SK-N-SH treated with all-trans-retinoic acid at 6 μM for 48 hours (cell line): ENCODE measurements at regions not wholly inside any gene's neighbourhood (a gene's known extent, or its start where the extent isn't known, plus 50 kb on each side); places are given as distances from the start of the nearest gene placed in this dataset.

Experiments used
- ATAC-seq: fragments of 200-7000 bp; cut with Tn5 transposase; 3 replicates; pipeline ENCODE4 v1.9.1; 2020; ENCODE audit warnings: mild to moderate bottlenecking, moderate library complexity
- ARNTL ChIP-seq: fragments of 450-650 bp; formaldehyde crosslinking; IDR thresholded peaks from 2 replicates; pipeline ENCODE4 v1.5.0; 2020; ENCODE audit warnings: low read depth, mild to moderate bottlenecking, moderate library complexity, borderline replicate concordance
- BACH2 ChIP-seq: fragments of 250-450 bp; sonication (Bioruptor Pico); IDR thresholded peaks from 2 replicates; pipeline ENCODE4 v1.9.0; 2021; ENCODE audit warnings: mild to moderate bottlenecking, borderline replicate concordance
- CREB5 ChIP-seq: fragments of 250-450 bp; sonication (Bioruptor Pico); IDR thresholded peaks from 2 replicates; pipeline ENCODE4 v1.5.1; 2020; ENCODE audit warnings: low read depth, mild to moderate bottlenecking, moderate library complexity
- CSRNP3 ChIP-seq: fragments of 250-450 bp; sonication (Bioruptor Pico); IDR thresholded peaks from 2 replicates; pipeline ENCODE4 v1.5.1; 2021; ENCODE audit warnings: mild to moderate bottlenecking, moderate library complexity
- ESRRG ChIP-seq: fragments of 250-450 bp; sonication (Bioruptor Pico); IDR thresholded peaks from 2 replicates; pipeline ENCODE4 v1.6.1; 2021; ENCODE audit warnings: mild to moderate bottlenecking
- GLIS3 ChIP-seq: fragments of 250-450 bp; sonication (Bioruptor Pico); IDR thresholded peaks from 2 replicates; pipeline ENCODE4 v1.5.0; 2020; ENCODE audit warnings: mild to moderate bottlenecking, moderate library complexity
- ISL1 ChIP-seq: fragments of 250-450 bp; sonication (Bioruptor Pico); IDR thresholded peaks from 2 replicates; pipeline ENCODE4 v2.1.2; 2022; ENCODE audit warnings: mild to moderate bottlenecking, moderate library complexity
- OSR1 ChIP-seq: fragments of 250-450 bp; sonication (Bioruptor Pico); IDR thresholded peaks from 2 replicates; pipeline ENCODE4 v1.8.0; 2022; ENCODE audit warnings: moderate library complexity, mild to moderate bottlenecking, inconsistent platforms
- PATZ1 ChIP-seq: fragments of 250-450 bp; sonication (Bioruptor Pico); IDR thresholded peaks from 2 replicates; pipeline ENCODE4 v1.8.0; 2020; ENCODE audit warnings: mild to moderate bottlenecking, moderate library complexity, borderline replicate concordance
- PPARA ChIP-seq: fragments of 250-450 bp; sonication (Bioruptor Pico); IDR thresholded peaks from 2 replicates; pipeline ENCODE4 v1.5.0; 2020; ENCODE audit warnings: mild to moderate bottlenecking, borderline replicate concordance
- RARB ChIP-seq: fragments of 250-450 bp; sonication (Bioruptor Pico); IDR thresholded peaks from 2 replicates; pipeline ENCODE4 v1.8.0; 2021; ENCODE audit warnings: mild to moderate bottlenecking, moderate library complexity
- SNAI2 ChIP-seq: fragments of 250-450 bp; sonication (Bioruptor Pico); IDR thresholded peaks from 2 replicates; pipeline ENCODE4 v1.5.0; 2020; ENCODE audit warnings: mild to moderate bottlenecking, moderate library complexity
- TCF4 ChIP-seq: fragments of 250-450 bp; sonication (Bioruptor Pico); IDR thresholded peaks from 2 replicates; pipeline ENCODE4 v1.8.0; 2021; ENCODE audit warnings: mild to moderate bottlenecking, moderate library complexity, borderline replicate concordance
- TOX ChIP-seq: fragments of 250-450 bp; sonication (Bioruptor Pico); IDR thresholded peaks from 2 replicates; pipeline ENCODE4 v1.8.0; 2021; ENCODE audit warnings: mild to moderate bottlenecking, moderate library complexity, borderline replicate concordance
- TSHZ2 ChIP-seq: fragments of 250-450 bp; sonication (Bioruptor Pico); IDR thresholded peaks from 2 replicates; pipeline ENCODE4 v1.5.0; 2020; ENCODE audit warnings: mild to moderate bottlenecking, moderate library complexity
- ZC3H10 ChIP-seq: fragments of 250-450 bp; sonication (Bioruptor Pico); IDR thresholded peaks from 2 replicates; pipeline ENCODE4 v1.5.1; 2021; ENCODE audit warnings: mild to moderate bottlenecking, moderate library complexity
- ZFP3 ChIP-seq: fragments of 250-450 bp; sonication (Bioruptor Pico); IDR thresholded peaks from 2 replicates; pipeline ENCODE4 v1.5.0; 2020; ENCODE audit warnings: mild to moderate bottlenecking, moderate library complexity
- ZFP30 ChIP-seq: fragments of 450-650 bp; formaldehyde crosslinking; IDR thresholded peaks from 2 replicates; pipeline ENCODE4 v1.5.0; 2022; ENCODE audit warnings: mild to moderate bottlenecking, moderate library complexity
- ZNF565 ChIP-seq: fragments of 450-650 bp; formaldehyde crosslinking; conservative IDR thresholded peaks from 2 replicates; pipeline ENCODE4 v1.5.0; 2020; ENCODE audit warnings: low read depth, mild to moderate bottlenecking, moderate library complexity
- ZNF70 ChIP-seq: fragments of 450-650 bp; formaldehyde crosslinking; IDR thresholded peaks from 2 replicates; pipeline ENCODE4 v1.5.0; 2020; ENCODE audit warnings: mild to moderate bottlenecking, moderate library complexity
- ZNF8 ChIP-seq: fragments of 450-650 bp; formaldehyde crosslinking; IDR thresholded peaks from 2 replicates; pipeline ENCODE4 v1.5.0; 2020; ENCODE audit warnings: mild to moderate bottlenecking, moderate library complexity
- TF ChIP-seq, protein P1 (sequence below): fragments of 250-450 bp; sonication (Bioruptor Pico); IDR thresholded peaks from 2 replicates; pipeline ENCODE4 v1.8.0; 2021; ENCODE audit warnings: low read depth, mild to moderate bottlenecking, moderate library complexity, borderline replicate concordance

DNA sequence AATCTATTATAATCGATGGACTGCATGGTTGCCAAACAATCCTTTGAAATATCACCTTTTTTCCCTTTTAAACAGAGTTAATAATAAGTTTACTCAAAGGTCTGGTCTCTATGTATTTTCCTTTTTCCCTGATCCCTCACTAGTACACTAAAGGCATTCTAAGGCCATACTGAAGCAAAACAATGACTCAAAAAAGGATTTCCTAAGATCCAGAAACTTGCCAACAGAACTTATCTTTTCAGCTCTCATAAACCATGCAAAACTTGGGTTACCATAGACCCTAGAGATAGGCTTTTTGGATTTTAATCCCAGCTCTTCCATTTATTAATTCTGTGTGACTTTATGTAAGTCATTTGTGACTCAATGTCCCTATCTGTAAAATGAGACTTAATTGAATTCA, 77.1 kb downstream of the IFI44 start:
- ATAC-seq: no peak

DNA sequence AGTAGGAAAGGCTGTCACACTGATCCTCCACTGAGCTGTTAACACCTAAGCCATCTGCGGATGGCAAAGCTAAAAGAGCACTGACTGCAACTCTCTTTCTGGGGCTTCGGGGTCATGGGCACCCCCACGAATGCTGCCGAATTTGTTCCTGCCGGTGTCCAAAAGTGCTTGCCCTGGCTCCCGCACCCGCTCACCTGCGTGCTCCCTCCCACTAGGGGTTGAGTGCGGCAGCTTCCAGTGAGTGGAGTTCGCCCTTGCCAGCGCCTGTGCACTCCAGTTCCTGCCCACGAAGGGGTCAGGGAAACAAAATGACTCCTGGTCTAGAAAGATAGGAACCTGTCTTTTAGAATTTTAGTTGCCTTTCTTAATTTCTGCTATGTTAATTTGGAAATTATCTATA, 78.7 kb downstream of the IFI44 start:
- no peak for TF ChIP-seq ZFP3 (CRISPR knock-in tag)
- no peak for TF ChIP-seq ZC3H10 (CRISPR knock-in tag)
- TF ChIP-seq TCF4 (CRISPR knock-in tag): no peak
- no peak for TF ChIP-seq ZNF70 (CRISPR knock-in tag)
- ATAC-seq: no peak

More for the DNA sequence above, 77.1 kb downstream of the IFI44 start:
- TF ChIP-seq OSR1 (CRISPR knock-in tag) (no peak), TOX (CRISPR knock-in tag) (no peak), CSRNP3 (CRISPR knock-in tag) (no peak), ESRRG (CRISPR knock-in tag) (no peak)

DNA sequence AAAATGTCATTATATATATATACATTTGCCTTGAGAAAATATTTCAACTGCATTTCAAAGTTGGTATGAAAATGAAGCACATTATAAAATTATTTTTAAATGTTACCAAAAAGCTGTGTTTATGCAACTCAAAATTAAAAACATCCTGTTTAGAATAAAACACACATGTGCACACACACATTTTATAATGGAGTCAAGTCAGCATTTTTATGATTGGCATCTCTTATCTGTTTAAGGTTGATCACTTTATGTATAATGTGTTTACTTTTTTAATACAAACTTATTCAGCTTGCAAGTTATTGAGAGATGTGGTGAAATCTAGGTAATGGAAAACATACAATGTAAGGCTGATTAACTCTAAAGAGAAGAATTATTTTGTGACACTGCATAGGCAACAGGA, 80.4 kb downstream of the IFI44 start:
- TF ChIP-seq CSRNP3 (CRISPR knock-in tag) (no peak), ISL1 (CRISPR knock-in tag) (no peak), ZFP30 (CRISPR knock-in tag) (no peak), PPARA (CRISPR knock-in tag) (no peak), ZNF565 (CRISPR knock-in tag) (no peak), ZNF70 (CRISPR knock-in tag) (no peak)

GRCh38 chr1:78731674-78732073, 82.0 kb downstream of the IFI44 start:
- no peak for ATAC-seq
- TF ChIP-seq ARNTL (CRISPR knock-in tag) (no peak), PATZ1 (CRISPR knock-in tag) (no peak), TOX (CRISPR knock-in tag) (no peak), BACH2 (CRISPR knock-in tag) (no peak), ZFP30 (CRISPR knock-in tag) (no peak), PPARA (CRISPR knock-in tag) (no peak), ISL1 (CRISPR knock-in tag) (no peak), ZNF70 (CRISPR knock-in tag) (no peak), ZC3H10 (CRISPR knock-in tag) (no peak), RARB (CRISPR knock-in tag) (no peak), OSR1 (CRISPR knock-in tag) (no peak), GLIS3 (CRISPR knock-in tag) (no peak), CREB5 (CRISPR knock-in tag) (no peak), ZNF565 (CRISPR knock-in tag) (no peak), ZNF8 (CRISPR knock-in tag) (no peak), SNAI2 (CRISPR knock-in tag) (no peak), CSRNP3 (CRISPR knock-in tag) (no peak), ZFP3 (CRISPR knock-in tag) (no peak), TSHZ2 (CRISPR knock-in tag) (no peak)
- TF ChIP-seq, protein P1, sequence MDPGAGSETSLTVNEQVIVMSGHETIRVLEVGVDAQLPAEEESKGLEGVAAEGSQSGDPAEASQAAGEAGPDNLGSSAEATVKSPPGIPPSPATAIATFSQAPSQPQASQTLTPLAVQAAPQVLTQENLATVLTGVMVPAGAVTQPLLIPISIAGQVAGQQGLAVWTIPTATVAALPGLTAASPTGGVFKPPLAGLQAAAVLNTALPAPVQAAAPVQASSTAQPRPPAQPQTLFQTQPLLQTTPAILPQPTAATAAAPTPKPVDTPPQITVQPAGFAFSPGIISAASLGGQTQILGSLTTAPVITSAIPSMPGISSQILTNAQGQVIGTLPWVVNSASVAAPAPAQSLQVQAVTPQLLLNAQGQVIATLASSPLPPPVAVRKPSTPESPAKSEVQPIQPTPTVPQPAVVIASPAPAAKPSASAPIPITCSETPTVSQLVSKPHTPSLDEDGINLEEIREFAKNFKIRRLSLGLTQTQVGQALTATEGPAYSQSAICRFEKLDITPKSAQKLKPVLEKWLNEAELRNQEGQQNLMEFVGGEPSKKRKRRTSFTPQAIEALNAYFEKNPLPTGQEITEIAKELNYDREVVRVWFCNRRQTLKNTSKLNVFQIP (CRISPR knock-in tag): no peak

More for the DNA sequence above, 80.4 kb downstream of the IFI44 start:
- ATAC-seq: no peak
